Femur (tissue), 1 donor: ENCODE measurements at regions not wholly inside any gene's neighbourhood (a gene's known extent, or its start where the extent isn't known, plus 50 kb on each side); places are given as distances from the start of the nearest gene placed in this dataset.

ENCODE experiments used
- DNase-seq: peaks from one replicate; pipeline ENCODE4 v3.0.0-alpha.2; 2017

DNA sequence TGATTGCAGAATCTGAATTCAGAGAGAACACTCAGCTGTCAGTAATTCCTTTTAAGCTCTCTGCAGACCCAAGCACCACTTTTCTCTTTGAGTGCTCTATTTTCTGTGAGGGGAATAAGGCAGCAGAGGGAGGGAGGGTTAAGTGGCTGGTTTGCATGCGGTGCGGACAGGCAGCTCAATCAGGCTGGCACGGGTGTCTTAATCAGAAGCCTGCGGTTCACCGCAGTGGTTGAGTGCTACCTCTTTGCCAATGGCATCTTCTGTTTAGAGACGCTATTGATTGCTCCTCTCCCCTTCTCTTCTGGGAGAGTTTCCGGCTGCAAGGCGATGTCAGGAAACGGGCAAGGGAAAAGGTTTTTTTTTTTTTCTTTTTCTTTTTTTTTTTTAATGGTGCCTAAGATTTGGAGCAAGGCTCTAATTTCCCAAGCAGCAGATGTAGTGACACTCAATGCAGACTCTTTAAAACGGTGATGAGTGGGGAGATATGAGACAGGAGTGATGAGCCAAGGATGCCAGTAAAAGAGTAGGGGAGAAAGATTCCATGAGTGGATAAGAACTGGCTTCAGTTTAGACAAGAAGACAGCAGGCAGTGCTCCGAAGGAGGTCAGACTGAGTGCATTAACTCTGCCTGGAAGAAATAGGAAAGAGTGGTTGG, 533.7 kb upstream of the SEL1L start:
- DNase-seq = peak; percentile 14

- DNase-seq = no peak
Measured at GRCh38 chr14:82070040-82070439, 536.4 kb upstream of the SEL1L start.

- DNase-seq = no peak
Measured at GRCh38 chr14:82070753-82071152, 537.1 kb upstream of the SEL1L start.

- no peak for DNase-seq
Measured at GRCh38 chr14:82073547-82073946, 539.9 kb upstream of the SEL1L start.

- DNase-seq = peak; percentile 51
Measured at GRCh38 chr14:82075566-82075965, 541.9 kb upstream of the SEL1L start.

GRCh38 chr14:82079553-82079952, 545.9 kb upstream of the SEL1L start:
- no peak for DNase-seq

DNA sequence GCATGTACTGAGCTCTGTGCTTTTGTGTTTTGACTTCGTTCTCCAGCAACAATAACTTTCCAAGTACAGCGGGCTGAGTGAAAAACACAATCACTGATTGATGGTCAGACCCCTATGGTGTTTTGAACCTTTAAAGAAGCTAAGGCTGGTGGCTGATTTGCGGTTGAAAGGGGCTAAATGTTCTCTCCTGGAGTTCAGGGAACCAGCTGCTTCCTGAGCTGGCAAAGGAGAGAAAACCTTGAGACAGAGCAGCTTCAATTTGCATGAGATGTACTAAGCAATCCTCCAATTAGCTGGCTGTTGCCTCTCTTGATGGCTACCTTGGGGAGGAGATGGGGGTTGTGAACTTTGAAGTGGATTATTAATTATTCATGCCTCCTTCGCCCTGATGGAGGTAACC, 546.7 kb upstream of the SEL1L start:
- DNase-seq = no peak

DNA sequence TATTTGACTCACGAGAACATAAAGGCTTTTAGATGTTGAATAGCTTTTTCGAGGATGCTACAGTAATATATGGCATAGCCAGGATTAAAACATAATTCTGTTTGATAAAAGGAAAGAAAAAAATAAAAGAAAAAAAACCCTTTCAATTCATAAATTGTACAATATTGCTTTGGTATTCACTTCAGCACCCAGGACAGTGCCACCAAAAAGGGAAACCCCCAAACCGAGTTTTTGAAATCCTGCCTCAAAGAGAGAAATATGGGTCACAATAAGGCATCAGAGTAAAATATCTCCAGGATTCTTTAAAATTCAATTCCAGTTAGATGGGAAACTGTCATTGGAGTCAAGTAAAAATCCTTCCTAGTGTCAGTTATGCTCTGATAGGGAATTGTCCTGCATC, 551.2 kb upstream of the SEL1L start:
- DNase-seq = no peak

DNA sequence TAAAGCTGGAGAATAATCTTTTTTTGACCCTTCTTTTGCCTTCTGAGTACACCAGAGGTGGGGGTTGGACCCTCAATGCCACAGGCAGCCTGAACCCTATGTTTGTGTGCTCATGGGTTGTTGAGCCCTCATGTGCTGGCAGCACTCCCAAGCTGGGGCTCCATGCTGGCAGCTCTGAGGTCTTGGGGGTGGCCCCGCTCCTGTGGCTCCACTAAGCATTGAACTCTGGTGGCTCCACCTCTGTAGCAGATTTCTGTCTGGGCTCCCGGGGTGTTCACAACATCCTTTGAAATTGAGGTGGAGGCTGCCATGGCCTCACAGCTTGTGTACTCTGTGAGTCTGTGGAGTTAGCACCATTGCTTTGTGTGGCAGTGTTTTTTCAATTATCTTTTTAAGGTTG, 557.4 kb upstream of the SEL1L start:
- no peak for DNase-seq

DNA sequence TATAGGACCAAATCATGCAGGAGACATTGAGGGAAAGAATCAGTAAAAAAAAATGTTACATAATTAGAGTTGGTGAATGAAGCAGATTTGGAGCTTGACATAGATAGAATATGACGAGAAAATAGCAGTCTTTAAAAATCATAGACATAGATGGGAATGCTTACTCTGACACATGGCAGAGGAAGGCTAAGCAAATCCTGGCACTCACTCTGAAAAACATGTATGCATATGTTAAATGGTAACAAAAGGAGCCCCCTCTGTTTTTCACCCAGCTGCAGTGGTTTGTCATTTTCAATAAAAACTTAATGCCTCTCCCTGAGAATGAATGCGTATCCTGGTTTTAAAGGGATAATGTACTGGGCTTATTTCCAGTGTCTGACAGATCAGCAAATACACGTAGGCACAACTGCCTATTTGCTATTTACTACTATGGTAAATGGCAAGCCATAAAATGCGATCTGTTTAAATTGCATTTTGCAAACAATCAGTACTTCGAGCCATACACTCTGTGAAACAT, 561.2 kb upstream of the SEL1L start:
- DNase-seq = no peak

DNA sequence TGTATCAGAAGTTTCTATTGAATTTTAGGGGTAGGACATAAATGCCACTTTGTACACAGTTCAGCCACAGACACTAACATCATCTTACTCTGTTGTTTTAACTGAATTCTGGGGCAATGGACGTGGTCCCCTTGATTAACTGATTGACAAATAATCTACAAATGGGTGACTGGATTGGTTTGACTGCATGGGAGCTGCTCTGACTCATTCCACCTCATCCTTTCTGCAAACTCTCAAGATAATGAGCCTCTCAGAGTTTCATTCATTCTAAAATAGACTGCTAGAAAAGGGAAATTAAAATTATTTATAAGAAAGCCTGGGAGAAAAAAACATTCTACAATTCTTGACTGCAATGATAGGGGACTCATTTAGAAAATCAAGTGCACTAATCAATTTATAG, 570.4 kb upstream of the SEL1L start:
- DNase-seq = no peak

DNA sequence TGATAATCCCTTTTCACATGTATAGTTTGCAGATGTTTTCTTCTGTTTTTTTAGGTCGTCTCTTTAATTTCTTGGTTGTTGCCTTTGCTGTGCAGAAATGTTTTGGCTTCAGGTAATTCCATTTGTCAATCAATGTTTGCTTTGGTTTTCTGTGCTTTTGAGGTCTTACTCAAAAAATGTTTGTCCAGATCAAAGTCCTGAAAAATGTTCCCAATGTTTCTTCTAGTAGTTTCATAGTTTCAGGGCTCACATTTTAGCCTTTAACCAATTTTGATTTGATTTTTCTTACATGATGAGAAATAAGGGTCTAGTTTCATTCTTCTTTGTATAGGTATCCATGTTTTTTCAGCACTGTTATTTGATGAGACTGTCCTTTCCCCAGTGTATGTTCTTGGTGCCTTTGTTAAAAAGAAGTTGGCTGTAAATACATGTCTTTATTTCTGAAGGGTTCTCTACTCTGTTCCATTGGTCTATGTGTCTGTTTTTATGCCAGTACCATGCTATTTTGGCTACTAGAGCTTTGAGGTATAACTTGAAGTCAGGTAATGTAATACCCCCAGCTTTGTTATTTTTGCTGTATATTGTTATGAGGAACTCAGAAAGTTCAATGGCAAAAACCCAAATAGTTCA, 578.7 kb upstream of the SEL1L start:
- DNase-seq = no peak

DNA sequence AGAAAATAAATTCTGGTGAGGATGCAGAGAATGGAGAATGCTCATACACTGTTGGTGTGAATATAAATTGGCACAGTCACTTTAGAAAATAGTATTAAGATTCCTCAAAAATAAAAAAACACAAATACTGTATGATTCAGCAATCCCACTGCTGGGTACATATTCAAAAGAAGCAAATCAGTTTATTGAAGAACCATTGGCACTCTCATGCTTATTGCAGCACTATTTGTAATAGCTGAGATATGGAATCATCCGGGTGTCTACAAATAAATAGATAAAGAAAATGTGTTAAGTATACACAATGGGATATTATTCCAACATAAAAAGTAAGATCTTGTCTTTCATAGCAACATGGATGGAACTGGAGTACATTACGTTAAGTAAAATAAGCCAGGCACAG, 579.4 kb upstream of the SEL1L start:
- DNase-seq = no peak

- DNase-seq = no peak
Measured at GRCh38 chr14:82113710-82114109, 580.1 kb upstream of the SEL1L start.

GRCh38 chr14:82116721-82117120, 583.1 kb upstream of the SEL1L start:
- no peak for DNase-seq

DNA sequence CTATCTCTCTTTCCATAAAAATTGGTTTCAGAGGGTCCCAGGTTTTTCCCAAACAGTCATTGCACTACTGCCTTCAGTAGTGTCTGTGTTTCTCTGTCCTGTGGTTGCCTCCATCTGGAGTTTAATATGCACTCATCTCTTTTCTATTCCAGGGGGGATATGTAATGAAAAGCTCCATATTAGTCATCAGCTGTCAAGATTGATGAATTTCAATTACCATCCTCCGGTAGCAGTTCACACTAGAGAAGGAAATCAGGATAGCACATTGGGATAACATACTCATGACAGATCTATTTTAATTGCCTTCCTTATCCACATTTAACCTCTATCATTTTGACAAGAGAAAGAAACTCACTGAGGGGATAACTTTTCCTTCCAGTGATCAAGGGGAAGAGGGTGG, 589.0 kb upstream of the SEL1L start:
- DNase-seq = no peak

- DNase-seq = no peak
Measured at GRCh38 chr14:82124511-82124910, 590.9 kb upstream of the SEL1L start.

DNA sequence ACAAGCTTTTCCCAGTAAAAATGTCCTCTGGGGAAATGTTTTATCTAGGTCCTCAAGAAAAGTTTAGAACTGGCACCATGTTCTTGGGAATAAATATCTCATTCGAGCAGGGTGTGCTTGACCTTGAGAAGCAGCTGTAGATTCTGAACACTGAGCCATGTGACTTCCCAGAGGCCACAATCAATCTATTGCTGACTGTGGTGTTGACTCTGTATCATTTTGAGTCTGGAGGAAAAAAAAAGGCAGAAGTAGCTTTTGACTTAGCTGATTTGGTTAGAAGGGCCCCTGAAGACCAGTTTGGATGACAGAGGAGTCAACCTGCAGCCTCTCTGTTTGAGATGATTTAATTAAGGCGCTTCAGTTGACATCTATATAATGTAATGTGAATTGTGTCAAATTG, 592.4 kb upstream of the SEL1L start:
- no peak for DNase-seq

DNA sequence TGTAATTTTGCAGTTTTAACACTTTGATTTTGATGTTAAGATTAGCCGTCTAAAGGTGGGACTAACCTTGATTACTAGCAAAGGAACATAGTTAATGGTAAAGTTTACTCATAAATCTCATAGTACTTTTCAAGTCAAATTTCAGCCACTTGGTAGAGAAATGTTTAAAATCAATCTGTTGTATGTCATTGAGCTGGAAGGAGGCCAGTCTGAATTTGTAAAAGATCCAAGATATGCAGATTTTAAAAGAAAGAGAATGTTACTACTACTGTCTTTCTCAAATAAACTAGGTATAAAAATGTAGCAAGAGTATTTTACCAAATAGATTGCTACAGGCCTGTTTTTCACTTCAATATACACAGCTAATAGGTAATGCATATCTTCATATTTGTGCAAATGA, 600.8 kb upstream of the SEL1L start:
- no peak for DNase-seq

GRCh38 chr14:82138431-82138830, 604.8 kb upstream of the SEL1L start:
- DNase-seq = no peak

GRCh38 chr14:82146846-82147245, 613.2 kb upstream of the SEL1L start:
- no peak for DNase-seq

DNA sequence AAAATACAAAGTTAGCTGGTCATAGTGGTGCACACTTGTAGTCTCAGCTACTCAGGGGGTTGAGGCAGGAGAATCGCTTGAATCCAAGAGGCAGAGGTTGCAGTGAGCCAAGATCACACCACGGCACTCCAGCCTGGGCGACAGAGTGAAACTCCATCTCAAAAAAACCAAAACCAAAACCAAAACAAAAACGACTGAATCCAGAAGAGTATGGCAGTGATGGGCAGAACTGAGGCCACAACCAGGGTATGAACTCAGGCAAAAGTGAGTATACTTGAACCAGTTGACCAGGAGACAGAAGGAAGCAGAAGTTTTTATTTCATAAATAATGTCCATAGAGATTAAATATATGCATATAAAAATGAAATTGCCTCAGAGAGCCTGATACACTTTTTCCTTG, 620.0 kb upstream of the SEL1L start:
- DNase-seq = no peak

DNA sequence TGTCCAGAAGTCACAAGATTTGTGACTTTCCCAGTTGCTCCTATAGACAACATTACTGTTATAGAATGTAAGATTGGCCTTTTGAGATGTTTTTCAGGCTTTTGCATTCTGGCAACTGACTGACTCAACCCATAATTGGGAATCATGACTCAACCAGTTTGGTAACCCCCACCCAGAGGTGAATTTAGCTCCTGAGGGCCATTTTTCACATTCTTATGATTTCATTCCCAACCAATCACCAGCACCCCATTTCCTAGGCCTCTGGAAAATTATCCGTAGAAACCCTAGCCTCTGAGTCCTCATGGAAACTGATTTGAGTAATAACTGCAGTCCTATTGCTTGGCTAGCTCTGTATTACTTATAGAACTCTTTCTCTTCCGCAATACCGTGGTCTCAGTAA, 626.0 kb upstream of the SEL1L start:
- DNase-seq = no peak

DNA sequence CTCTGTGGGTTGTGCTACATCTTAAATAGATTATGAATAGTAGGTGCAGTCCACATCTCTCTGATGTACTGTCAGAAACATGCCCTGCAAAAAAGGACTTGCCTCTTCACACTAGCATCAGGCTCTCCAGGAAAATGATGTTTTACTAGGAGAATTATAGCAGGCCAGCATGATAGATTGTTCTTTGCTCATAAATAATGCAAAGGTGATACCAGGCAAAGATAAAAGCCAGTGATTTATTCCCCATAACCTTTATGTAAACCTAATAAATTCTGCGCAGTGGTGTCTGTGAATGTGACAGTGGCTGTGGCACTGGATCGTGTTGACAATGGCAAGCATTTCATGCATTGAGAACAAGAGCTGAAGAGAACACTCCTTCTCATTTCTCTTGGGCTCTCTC, 646.5 kb upstream of the SEL1L start:
- no peak for DNase-seq

- DNase-seq = no peak
Measured at GRCh38 chr14:82182646-82183045, 649.0 kb upstream of the SEL1L start.
